ENCODE measurements at regions not wholly inside any gene's neighbourhood (a gene's known extent, or its start where the extent isn't known, plus 50 kb on each side); places are given as distances from the start of the nearest gene placed in this dataset.

DNA sequence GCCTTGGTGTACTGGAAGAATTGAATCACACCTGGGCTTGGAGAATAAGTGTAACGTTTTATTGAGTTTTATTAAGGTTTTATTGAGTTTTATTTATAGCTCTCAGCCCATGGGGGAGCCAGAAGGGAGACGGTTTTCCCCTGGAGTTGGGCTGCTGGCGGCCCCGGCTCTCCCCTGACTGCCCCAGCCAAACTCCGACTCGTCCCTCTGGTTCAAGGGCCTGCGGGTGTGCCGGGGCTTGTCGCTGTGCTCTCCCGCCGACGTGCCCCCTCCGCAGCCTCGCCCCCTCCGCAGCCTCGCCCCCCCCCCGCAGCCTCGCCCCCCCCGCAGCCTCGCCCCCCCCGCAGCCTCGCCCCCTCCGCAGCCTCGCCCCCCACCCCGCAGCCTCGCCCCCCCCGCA, 326.1 kb upstream of the RTL1 start:
- no peak for DNase-seq (ENCODE audit: low spot score)

DNA sequence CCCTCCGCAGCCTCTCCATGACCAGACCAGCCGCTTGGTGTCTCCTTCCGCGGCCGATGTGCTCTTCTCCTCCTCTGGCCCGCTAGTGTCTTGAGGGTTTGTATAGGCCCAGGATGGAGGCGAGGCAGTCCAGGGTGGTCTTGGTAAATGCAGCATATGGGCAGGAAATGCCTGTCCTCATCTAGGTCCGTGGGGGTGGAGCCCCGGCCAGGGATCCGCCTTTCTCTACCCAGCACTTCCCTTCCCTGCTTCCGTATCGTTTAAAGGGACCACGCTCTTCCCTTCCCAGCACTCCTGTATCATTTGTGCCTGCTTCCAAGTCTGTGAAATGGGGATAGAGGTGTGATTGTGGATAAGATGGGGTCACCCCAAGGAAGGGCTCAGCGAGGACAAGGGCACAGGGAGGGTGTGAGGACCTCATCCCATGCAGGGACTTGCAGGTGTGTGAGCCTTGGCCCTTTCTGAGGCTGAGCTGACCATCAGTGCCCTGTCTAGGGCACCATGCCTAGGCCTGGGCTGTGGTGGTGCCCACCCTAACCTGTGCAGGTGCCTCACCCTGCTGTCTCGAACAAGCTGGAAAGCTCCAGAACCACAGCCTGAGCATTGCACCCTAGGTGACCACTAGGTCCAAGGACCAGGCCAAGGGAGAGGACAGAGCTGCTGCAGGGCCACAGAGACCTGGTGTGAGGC, 326.8 kb upstream of the RTL1 start:
- no peak for DNase-seq (ENCODE audit: low spot score)

DNA sequence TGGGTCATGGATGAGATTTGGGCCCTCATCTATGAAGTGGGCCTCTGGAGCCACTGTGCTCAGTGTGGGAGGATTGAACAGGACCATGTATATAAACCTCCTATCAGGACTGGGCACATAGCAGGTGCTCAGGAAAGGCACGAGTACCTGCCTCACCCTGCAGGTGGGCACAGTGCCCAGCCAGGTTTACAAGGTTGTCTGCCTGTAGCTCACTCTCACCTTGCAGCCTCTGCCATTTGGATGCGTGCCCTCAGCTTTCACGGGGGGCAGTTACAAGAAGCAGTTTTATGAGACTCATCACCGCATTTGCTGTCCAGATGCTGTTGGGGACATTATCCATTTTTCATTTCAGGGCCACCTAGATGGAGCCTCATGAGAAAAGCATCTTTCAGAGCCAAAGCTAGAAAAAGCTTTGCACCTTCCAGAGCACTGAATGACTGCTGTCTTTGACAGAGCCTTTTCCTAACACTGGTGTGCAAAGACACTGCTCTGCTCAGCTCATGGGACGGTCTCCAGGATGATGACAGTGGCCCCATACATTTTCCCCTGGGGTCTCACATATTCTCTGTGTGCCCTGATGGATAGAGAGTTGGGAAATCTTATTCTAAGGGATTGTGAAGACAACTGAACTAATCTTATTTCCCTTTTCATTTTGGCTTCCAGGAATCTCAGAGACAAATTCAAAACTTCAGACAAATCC, 327.5 kb upstream of the RTL1 start:
- no peak for DNase-seq (ENCODE audit: low spot score)

DNA sequence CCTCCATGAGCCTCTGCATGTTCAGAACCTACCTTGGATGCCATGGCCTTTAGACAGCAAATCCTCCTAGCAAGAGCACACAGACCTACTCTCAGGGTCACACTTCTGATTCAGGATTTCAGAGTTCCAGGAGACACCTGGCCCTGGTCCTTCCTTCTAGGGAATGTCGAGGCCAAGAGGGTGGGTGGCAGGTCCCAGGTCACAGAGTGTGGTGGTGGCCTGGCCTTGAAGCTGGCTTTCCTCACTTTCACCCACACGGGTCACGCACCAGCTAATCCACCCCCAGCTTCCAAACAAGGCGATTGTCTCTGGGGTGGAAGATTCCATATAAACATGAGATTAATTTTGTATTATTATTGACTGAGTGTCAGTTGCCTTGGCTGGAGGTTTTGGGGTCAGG, 328.3 kb upstream of the RTL1 start:
- no peak for DNase-seq (ENCODE audit: low spot score)

DNA sequence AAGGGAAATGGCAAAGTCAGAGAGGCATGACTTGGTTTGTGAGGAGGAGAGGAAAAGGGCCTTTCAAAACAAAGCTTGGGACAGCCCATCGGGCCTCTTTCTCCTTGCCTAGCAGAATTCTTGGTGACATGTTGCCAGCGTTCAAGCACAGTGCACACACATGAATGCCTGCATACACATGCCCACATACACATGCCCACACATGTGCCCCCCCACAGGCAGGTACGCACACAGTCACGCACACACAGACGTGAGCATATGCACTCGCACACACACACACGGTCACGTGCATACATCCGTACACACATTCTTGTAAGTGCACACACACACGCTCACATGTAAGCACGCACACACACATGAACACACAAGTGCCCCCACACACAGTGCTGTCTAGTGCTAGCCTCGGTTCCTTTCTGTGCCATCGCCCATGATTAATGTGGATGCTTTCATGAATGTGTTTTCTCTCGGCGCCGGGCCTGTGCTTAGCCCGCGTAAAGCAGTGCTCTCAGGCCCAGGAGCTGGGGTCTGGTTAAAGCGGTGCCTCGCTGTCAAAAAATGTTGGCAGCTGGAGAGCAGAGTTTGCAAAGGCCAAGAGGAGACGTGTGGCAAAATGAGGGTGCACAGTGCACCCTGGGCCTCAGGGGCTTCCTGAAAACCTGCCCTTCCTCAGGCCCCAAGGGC, 328.8 kb upstream of the DIO3 start:
- no peak for DNase-seq (ENCODE audit: low spot score)

DNA sequence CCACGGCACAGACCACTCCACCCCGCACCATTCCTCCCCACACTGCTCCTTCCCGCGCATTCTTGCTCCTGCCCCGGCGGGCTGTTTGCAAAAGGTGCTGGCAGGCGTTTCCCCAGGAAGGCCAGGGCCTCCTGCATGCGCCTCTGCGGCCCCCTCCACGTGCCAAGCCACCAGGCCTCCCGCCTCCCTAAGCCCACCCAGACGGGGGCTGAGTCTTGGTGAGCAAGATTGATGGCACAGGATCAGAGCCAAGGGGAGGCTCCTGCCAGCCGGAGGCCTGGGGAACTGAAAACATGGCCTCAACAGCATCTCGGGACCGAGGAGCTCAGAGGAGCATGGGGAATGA, 328.3 kb upstream of the DIO3 start:
- DNase-seq (ENCODE audit: low spot score), result no peak

DNA sequence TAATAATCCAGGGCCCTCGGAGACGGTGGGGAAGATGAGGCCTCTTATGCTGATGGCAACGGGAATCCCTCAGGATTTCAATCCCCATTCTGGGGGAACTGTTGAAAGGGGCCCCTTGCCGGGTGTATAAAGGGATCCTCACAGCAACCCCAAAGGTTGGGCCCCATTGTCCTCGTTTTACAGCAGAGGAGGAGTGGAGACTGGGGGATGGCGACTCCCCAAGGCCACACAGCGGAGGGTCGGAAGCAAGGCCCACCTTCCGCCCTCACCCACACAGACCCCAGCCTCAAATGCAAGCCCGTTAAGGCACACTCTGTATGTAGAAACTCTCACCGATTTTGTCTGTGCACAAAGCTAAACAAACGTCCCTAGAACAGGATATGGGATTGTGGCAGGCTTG, 327.9 kb upstream of the DIO3 start:
- no peak for DNase-seq (ENCODE audit: low spot score)

DNA sequence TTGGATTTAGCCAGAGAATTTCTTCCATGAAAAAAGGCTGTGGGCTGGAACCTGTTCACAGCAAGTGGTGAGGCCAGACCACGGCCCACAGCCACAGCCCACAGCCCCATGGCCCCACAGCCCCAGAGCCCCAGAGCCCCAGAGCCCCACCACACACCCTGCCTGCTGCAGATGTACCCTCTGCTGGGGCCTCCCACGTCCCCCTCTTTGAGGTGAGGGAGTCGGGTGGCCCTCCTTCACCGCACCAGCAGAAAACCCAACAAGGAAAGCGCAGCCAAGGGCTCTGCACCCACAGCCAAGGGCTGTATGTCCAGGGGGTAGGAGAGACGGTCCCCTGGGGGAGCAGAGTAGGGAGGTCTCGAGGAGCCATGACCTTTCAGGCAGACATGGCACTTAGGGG, 327.5 kb upstream of the DIO3 start:
- no peak for DNase-seq (ENCODE audit: low spot score)

DNA sequence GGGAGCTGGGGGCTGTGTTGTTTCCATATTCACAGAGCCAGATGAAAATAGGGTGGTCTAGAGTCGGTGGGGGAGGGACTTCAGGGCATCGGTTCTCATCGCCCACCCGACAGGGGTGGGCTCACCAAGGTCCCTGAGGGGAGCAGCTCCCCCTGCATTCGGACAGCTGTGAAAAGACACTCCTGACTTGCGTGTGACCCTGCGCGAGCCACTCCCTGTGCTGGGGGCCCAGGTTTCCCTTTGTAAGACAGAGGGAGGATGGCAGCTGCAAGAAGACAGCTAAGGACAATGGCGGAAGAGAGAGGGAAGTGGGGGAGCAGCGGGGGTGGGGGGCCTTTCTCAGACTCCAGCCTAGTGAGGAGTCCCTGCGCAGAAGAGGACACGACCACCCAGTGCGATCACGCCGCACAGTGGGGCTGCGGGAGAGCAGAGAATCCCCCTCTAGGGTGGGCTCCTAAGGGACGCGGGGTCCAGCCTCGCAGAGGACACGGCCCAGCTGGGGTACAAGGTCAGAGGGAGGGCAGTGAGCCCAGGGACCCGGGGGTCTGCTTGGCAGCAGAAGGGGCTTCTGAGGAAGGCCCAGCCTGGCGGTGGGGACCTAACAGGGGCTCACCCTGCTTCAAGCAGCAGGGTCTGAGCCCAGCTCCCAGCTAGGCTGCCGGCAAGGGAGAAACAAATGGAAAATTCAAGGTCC, 326.9 kb upstream of the DIO3 start:
- DNase-seq (ENCODE audit: low spot score), result no peak

DNA sequence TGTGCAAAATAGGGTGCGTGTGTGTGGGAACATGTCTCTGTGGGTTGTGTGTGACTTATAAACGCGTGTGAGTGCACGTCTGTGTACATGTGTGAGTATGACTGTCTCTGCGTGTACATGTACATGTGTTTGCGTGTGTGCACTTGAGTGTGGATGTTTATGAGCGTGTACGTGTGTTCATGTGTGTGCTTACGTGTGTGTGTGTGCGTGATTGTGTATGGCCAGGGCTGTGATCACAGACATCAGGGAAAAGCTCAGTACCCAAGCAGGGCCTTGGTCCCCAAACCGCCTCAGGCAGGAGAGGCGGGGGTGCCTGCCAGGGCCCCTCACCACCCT, 326.3 kb upstream of the DIO3 start:
- no peak for DNase-seq (ENCODE audit: low spot score)

DNA sequence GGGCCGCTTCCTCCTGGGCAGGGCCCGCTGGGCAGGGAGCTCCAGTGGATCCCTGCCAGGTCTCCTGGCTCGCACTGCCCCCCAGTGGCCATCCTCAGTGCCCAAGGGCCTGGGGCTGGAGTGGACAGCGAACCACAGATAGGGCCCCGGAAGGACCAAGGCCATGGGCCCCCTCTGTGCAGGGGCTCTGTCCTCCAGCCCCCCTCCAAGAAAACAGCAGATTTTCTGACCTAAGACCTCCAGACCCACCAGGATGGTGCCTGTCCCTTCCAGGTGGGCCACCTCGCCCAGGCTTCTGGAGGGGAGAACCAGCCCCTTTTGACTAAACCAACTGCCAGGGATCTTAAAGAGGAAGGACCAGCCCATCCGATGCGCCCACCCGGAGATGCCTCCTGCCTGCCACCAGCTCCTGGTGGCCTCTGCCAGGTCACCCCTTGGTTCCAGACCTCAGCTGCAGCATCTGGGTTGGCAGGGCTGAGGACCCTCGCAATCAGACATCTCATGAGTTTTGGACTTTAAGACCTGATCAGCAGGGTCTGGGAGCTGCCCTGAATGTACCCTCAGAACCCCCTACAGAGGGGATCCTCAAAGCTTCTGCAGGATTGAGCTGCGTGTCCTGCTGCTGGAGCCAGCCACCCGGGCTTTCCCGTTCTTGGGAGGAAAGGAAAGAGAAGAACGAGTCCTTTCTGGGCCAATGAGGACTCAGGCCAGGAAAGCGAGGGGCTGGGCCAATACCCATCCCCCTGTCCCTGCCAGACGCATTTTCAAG, 325.8 kb upstream of the DIO3 start:
- no peak for DNase-seq (ENCODE audit: low spot score)

DNA sequence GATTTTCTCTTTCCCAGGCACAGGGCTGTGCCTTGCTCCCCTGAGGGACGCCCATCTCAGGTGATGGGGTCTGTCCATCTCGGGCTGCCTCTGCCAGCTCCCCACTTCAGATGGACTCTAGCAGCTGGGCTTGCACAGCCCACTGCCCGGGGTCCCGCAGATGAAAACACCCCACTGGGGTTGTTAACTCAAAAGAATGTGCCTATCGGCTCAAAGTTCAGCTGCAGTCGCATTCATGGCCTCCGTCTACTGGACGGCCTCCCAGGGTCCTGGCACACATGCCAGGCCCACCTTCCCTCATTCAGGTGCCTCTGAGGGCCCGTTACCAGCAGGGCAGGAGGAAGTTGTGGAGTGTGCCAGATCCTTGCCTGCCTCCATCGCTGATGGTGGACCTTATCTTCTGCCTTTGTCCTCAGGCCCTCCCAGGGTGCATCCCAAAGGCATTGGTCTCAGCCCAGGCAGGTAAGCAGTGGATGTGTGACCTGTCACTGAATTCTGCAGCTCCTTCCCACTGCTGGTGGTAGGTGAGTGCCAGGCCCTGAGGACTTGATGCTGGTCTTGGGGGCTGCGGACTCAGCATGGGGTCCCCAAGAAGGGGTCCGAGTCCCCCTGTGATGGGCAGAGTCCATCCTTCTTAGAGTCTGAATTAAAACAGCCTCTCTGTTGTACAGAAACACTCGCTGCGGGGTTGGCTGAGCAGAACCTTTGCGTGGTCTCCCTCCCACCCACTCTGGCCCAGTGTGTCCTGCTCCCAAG, 324.6 kb upstream of the DIO3 start:
- no peak for DNase-seq (ENCODE audit: low spot score)

DNA sequence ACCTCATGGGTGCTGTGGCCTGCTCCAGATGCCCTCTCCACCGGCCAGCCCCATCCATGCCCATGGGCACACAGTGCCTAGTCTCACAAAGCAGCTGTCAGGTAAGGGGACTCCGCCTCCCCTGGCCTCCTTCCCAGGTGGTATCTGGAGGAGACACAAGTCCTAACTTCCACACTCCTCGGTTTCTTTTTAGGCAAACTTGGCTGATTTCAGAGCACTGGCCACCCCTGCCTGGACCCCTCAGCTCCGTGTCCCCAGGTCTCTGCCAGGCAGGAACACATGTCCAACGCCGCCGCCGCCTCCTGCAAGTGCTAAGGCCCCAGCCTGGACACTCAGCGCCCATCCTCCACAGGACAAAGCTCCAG, 324.1 kb upstream of the DIO3 start:
- DNase-seq (ENCODE audit: low spot score), result no peak

DNA sequence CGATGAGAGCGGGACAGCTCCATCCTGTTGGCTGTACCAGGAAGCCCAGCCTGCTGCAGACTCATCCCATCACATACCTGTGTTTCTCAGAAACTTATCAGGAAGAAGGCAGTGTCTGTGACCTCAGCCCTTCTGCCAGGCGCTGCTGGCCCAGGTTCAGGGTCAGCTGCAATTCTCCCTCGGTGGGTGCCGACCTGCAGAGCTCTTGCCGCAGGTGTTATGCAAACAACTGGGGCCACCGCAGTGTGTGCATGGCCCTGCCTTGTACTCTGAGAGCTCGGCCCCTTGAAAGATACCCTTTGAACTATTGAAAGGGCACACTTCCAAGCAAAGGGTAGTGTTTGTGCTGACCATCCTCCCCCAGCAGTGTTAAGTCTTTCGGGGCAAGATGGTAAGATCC, 322.2 kb upstream of the DIO3 start:
- no peak for DNase-seq (ENCODE audit: low spot score)

DNA sequence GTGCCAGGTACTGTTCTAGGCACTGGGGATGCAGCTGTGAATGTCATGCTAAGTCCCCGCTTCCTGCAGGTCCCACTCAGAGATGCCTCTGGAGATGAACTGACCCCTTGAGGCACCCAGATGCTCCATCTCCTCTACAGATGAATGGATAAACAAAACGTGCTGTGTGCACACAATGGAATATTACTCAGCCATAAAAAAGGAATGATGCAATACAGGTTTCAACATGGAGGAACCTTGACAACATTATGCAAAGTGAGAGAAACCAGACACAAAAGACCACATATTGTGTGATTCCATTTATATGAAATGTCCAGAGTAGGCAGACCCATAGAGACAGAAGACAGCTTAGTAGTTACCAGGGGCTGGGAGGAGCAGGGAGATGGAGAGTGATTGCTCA, 320.1 kb upstream of the DIO3 start:
- DNase-seq (ENCODE audit: low spot score), result no peak

DNA sequence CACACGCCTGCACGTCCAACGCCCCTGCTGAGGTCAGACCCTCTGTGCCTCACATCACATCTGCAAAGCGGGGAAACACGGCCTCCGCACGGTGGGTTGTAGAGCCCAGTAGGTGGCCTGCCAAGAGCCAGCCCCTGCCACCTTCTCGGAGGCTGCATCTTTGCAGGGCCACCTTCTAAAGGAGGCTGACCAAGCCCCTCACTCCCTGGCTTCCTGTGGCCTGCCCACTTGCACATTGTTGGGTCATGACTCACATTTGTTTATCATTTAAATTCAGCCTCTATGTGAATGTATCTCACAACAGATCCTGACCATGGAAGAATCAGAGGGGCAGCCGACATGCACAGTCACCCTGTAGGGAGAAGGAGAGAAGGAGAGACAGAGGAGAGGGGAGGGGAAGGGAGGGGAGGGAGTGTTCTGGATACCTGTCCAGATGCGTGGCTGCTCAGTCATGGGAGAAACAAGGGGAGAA, 319.5 kb upstream of the DIO3 start:
- DNase-seq (ENCODE audit: low spot score), result no peak

DNA sequence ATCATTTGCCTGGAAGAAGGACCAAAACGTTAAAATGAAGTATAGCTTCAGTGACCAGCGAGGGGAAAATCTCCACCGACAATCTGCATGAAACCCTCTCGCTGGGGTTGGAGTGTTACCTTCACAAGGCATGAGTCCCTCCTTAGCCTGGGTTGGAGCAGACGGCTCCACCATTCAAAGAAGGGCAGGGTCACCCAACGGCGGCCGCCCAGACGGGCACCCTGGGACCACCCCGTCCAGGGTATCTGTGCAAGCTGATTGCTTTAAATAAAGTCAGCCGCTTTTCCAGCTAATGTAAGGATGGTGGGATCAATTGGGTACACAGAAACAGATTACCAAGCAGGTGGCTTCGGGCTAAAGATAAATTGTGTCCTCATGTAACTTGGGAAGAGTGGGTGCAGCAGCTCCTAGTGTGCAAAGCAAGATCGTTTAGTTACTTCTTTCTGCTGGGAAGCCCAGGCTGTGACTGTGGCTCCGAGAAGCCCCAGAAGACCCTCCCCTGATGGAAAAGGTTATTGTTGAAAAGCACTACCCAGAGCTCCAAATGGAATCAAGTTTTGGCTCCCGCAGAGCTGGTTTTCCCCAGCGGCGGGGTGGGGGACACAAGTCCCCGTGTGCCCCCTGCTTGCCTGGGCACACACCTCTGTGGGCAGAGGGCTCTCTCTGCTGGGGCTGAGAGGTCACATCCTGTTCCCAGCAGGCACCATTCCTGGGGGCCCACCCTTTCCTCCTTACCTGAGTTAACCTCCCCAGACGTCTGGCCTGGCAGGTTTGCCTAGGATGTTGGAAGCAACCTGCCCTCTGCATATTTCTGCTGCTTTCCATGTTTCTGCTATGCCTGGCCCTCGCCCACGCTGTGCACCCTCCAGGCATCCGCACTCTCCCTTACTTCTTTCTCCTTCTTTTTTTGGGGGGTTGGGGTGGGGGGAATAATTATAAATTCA, 318.6 kb upstream of the DIO3 start:
- DNase-seq (ENCODE audit: low spot score), result no peak

DNA sequence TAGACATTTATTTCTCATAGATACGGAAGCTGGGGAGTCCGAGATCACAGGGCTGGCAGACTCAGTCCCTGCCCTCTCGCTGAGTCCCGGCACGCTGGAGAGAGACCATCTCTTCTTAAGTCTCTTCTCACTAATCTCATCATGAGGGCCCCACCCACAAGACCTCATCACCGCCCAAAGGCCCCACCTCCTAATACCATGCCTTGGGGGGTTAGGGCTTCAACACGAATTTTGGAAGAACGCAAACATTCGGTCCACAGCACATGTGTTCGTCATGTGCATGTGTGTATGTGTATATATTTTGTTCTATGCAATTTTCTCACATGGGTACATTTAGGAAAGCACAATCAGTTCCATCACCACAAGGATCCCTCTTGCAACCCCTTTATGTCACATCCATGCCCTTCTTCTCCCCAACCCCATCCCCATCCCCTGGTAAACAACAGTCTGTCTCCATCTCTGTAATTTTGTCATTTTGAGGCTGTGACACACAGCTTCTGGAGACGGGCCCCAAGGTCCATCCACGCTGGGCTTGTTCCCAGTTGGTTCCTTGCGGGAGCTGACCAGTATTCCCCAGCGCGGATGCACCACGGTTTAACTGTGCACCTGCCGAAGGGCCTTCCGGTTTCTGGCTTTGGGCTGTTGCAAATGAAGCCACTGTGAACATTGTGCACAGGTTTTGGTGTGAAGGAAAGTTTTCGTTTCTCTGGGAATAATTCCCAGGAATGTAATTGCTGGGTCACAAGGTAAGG, 317.5 kb upstream of the DIO3 start:
- no peak for DNase-seq (ENCODE audit: low spot score)

Measured in CD4-positive, alpha-beta T cell treated with Interleukin-15 for 4 hours (primary cell).